SU-DHL-6 (cell line): ENCODE measurements at regions not wholly inside any gene's neighbourhood (a gene's known extent, or its start where the extent isn't known, plus 50 kb on each side); places are given as distances from the start of the nearest gene placed in this dataset.
"Not testable (repeated sequence)": the region's sequence is repeated elsewhere in the genome, so short reads cannot be mapped to it uniquely, and the experiment has no call there.

Experiments used
- H2AFZ ChIP-seq: fragments of 200-600 bp; sonication (generic); 2 replicates; pipeline ENCODE4 v1.6.1; 2014; ENCODE audit warnings: low read depth, mild to moderate bottlenecking, moderate library complexity, mixed read lengths, antibody characterized with exemption, low read length; ENCODE audit not compliant: severe bottlenecking
- H3F3A ChIP-seq: fragments of 200-600 bp; shearing (Covaris generic); 2 replicates; pipeline ENCODE4 v1.6.0; 2016; ENCODE audit warnings: antibody characterized with exemption, mild to moderate bottlenecking; ENCODE audit not compliant: insufficient read depth
- H3K27ac ChIP-seq: fragments of 200-600 bp; sonication (generic); 2 replicates; pipeline ENCODE4 v1.5.1; 2016; ENCODE audit warnings: low read depth, mild to moderate bottlenecking, low read length, moderate library complexity, mixed read lengths
- H3K27me3 ChIP-seq: fragments of 200-600 bp; sonication (generic), shearing (Covaris generic); 2 replicates; pipeline ENCODE4 v1.6.0; 2014; ENCODE audit warnings: mild to moderate bottlenecking, low read length
- H3K36me3 ChIP-seq: fragments of 200-600 bp; sonication (generic); 2 replicates; pipeline ENCODE4 v1.6.1; 2014; ENCODE audit warnings: mild to moderate bottlenecking, low read length, mixed read lengths
- H3K4me2 ChIP-seq: fragments of 300-600, 200-600 bp; shearing (Covaris generic), sonication (generic); 2 replicates; pipeline ENCODE4 v1.6.0; 2014; ENCODE audit warnings: low read length, low read depth, mild to moderate bottlenecking; ENCODE audit not compliant: poor library complexity, severe bottlenecking
- H3K4me3 ChIP-seq: fragments of 200-600 bp; sonication (generic); 2 replicates; pipeline ENCODE4 v1.5.1; 2014; ENCODE audit warnings: antibody characterized with exemption, low read length, mild to moderate bottlenecking, mixed read lengths; ENCODE audit not compliant: insufficient read depth, poor library complexity, severe bottlenecking
- H3K79me2 ChIP-seq: fragments of 200-600 bp; sonication (generic); 2 replicates; pipeline ENCODE4 v1.6.1; 2014; ENCODE audit warnings: mild to moderate bottlenecking, low read length, moderate library complexity; ENCODE audit not compliant: insufficient read depth
- H3K9ac ChIP-seq: fragments of 200-600 bp; sonication (generic); 2 replicates; pipeline ENCODE4 v1.7.0; 2014; ENCODE audit warnings: mild to moderate bottlenecking, low read length
- H3K9me2 ChIP-seq: fragments of 200-600 bp; sonication (generic); replicated peaks from 2 replicates; pipeline ENCODE4 v1.6.1; 2014; ENCODE audit warnings: low read length; ENCODE audit not compliant: insufficient read depth
- H3K9me3 ChIP-seq: fragments of 200-600 bp; sonication (generic); 2 replicates; pipeline ENCODE4 v1.6.1; 2014; ENCODE audit warnings: low read length, mixed read lengths; ENCODE audit not compliant: insufficient read depth
- H4K20me1 ChIP-seq: fragments of 200-600 bp; sonication (generic); 2 replicates; pipeline ENCODE4 v1.6.1; 2014; ENCODE audit warnings: low read depth, mild to moderate bottlenecking, antibody characterized with exemption, low read length, moderate library complexity, mixed read lengths
- EZH2phosphoT487 ChIP-seq: fragments of 200-600 bp; sonication (generic), shearing (Covaris generic); conservative IDR thresholded peaks from 2 replicates; pipeline ENCODE4 v1.6.1; 2018; ENCODE audit warnings: mild to moderate bottlenecking, antibody characterized with exemption, low read length, moderate library complexity, mixed read lengths
- TF ChIP-seq, protein P1 (sequence below): fragments of 200-600 bp; sonication (generic); IDR thresholded peaks from one replicate; pipeline ENCODE4 v1.5.1; 2017; ENCODE audit warnings: antibody characterized with exemption, mild to moderate bottlenecking, low read length, moderate library complexity; ENCODE audit not compliant: insufficient read depth, poor library complexity, severe bottlenecking

DNA sequence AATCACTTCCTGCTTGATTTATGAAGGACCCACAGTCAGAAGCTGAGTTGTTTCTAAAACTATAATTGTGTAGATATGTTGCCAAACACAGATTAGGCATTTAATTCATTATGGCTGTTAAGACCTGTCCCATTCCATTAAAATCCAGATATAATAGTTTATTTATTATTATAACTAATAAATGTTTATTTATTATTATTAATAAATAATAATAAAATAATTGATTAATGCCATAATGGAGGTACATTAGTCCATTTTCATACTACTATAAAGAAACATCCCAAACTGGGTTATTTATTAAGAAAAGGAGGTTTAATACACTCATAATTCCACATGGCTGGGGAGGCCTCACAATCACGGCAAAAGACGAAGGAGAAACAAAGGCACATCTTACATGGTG lies 1240.9 kb downstream of the CDH11 start:
- TF ChIP-seq EZH2phosphoT487 = no peak
- TF ChIP-seq, protein P1, sequence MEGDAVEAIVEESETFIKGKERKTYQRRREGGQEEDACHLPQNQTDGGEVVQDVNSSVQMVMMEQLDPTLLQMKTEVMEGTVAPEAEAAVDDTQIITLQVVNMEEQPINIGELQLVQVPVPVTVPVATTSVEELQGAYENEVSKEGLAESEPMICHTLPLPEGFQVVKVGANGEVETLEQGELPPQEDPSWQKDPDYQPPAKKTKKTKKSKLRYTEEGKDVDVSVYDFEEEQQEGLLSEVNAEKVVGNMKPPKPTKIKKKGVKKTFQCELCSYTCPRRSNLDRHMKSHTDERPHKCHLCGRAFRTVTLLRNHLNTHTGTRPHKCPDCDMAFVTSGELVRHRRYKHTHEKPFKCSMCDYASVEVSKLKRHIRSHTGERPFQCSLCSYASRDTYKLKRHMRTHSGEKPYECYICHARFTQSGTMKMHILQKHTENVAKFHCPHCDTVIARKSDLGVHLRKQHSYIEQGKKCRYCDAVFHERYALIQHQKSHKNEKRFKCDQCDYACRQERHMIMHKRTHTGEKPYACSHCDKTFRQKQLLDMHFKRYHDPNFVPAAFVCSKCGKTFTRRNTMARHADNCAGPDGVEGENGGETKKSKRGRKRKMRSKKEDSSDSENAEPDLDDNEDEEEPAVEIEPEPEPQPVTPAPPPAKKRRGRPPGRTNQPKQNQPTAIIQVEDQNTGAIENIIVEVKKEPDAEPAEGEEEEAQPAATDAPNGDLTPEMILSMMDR = no peak
- H3K9me3 ChIP-seq = no peaks in the 10 kb centered on the region
- H4K20me1 ChIP-seq = no peaks in the 10 kb centered on the region

DNA sequence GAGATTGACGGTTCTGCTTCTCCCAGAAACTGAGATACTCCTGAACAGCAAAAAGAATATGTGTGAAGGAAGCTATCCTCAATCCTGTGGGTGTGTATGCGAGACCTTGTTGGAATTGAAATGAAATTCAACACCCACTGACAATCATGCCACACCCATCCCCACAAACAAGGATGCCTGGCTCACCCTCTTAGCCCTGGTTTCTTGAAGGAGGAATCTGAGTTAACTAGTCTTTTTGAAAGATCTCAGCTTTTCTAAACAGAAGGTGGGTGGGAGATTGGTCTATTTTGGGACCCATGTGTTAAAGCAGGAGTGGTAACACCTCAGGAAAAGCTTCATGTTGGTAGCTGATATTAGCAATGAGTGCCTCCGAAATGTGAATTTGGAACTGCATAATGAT lies 1244.5 kb downstream of the CDH11 start:
- Histone ChIP-seq H3K9me2 (no peaks in the 10 kb centered on the region), H3K36me3 (no peaks in the 10 kb centered on the region), H3K27me3 (no peaks in the 10 kb centered on the region), H4K20me1 (no peaks in the 10 kb centered on the region), H3K9ac (no peak overlapping the region), H3K79me2 (no peaks in the 10 kb centered on the region), H3K27ac (no peak overlapping the region), H3K4me3 (no peak overlapping the region), H2AFZ (no peak overlapping the region), H3K9me3 (no peaks in the 10 kb centered on the region), H3F3A (no peaks in the 10 kb centered on the region), H3K4me2 (no peak overlapping the region)
- TF ChIP-seq, protein P1 = no peak
- TF ChIP-seq EZH2phosphoT487 = no peak

More for the DNA sequence above, 1240.9 kb downstream of the CDH11 start:
- H2AFZ ChIP-seq = no peak overlapping the region
- H3K79me2 ChIP-seq = no peaks in the 10 kb centered on the region
- H3K27ac ChIP-seq = no peak overlapping the region
- H3K9me2 ChIP-seq = no peaks in the 10 kb centered on the region
- no peaks in the 10 kb centered on the region for H3K36me3 ChIP-seq
- no peaks in the 10 kb centered on the region for H3F3A ChIP-seq
- H3K9ac ChIP-seq = no peak overlapping the region
- no peaks in the 10 kb centered on the region for H3K27me3 ChIP-seq
- no peak overlapping the region for H3K4me3 ChIP-seq
- no peak overlapping the region for H3K4me2 ChIP-seq

DNA sequence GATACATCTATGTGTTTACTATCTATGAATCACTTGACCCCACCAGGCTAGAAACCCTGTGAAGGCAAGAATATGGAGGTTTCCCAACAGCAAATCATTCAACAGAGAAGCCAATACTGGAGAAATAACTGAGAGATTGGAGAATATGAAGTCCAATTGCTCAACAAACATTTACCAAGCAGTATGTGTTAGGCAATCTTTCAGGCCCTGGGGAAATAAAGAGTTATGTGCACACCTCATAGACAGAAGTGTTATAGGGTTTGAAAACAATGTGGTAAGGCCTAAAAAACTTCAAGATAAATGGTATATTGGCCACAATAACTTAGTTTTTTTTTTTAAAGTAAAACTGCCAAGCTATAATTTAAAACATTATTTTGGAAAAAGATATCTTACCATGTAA lies 1245.8 kb downstream of the CDH11 start:
- no peaks in the 10 kb centered on the region for H3K27me3 ChIP-seq
- H2AFZ ChIP-seq = no peak overlapping the region
- no peaks in the 10 kb centered on the region for H3K36me3 ChIP-seq
- no peaks in the 10 kb centered on the region for H3K79me2 ChIP-seq
- no peak overlapping the region for H3K4me2 ChIP-seq
- H4K20me1 ChIP-seq = no peaks in the 10 kb centered on the region
- H3K4me3 ChIP-seq = no peak overlapping the region
- no peak overlapping the region for H3K27ac ChIP-seq
- H3F3A ChIP-seq = no peaks in the 10 kb centered on the region
- H3K9me3 ChIP-seq = no peaks in the 10 kb centered on the region
- no peak overlapping the region for H3K9ac ChIP-seq
- TF ChIP-seq, protein P1 = no peak
- TF ChIP-seq EZH2phosphoT487 = no peak
- no peaks in the 10 kb centered on the region for H3K9me2 ChIP-seq

DNA sequence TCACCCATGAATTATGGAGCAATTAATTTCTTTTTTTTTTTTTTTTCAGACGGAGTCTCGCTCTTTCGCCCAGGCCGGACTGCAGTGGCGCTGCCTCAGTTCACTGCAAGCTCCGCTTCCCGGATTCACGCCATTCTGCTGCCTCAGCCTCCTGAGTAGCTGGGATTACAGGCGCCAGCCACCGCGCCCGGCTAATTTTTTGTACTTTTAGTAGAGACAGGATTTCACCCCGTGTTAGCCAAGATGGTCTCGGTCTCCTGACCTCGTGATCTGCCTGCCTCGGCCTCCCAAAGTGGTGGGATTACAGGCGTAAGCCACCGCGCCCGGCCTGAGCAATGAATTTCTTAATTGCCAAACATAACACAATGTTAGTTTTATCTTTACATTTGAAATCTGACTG lies 1261.2 kb downstream of the CDH11 start:
- H3K9me2 ChIP-seq, H3K9ac ChIP-seq, H3K36me3 ChIP-seq, H3K79me2 ChIP-seq, H2AFZ ChIP-seq, H3K4me2 ChIP-seq, H3K27ac ChIP-seq, H3K27me3 ChIP-seq, H3K9me3 ChIP-seq, H3F3A ChIP-seq, H3K4me3 ChIP-seq, H4K20me1 ChIP-seq: not testable (repeated sequence)
